ENCODE measurements at regions not wholly inside any gene's neighbourhood (a gene's known extent, or its start where the extent isn't known, plus 50 kb on each side); places are given as distances from the start of the nearest gene placed in this dataset.
"Not testable (repeated sequence)": the region's sequence is repeated elsewhere in the genome, so short reads cannot be mapped to it uniquely, and the experiment has no call there.

DNA sequence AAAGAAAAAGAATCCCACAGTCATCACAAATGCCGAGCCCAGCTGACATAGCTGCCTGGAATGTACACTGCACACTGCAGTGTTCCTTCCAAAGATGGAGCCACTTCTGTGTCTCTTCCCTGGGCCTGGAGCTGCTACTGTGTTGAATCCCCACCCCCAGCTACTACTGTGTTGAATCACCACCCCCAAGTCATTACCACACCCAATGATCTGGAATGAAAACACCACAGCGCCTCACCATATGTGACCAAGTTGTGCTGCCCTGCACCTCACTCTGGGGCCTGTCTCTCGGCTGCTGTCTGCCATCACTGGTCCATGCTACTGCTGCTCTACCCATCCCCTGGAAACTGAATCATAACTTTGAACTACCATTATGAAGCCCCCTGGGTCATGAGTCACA is 861.2 kb downstream of the UQCRFS1 start:
- BruUV-seq (replicated peaks) = no TSS peak
- DNase-seq (ENCODE audit: low read depth, low spot score) (no peak), FAIRE-seq (no peak)
- ChIA-PET POLR2A (no interaction called here), CTCF (no interaction called here)
- Histone ChIP-seq H3K79me2 (ENCODE audit: control insufficient read depth, insufficient read depth, low read length) (no peaks in the 10 kb centered on the region), H3K4me1 (ENCODE audit: control insufficient read depth, extremely low read depth, insufficient read depth, low read length) (no peaks in the 10 kb centered on the region), H3K4me2 (ENCODE audit: insufficient read depth, low read length) (no peak overlapping the region), H3K9me3 (replicated peaks; ENCODE audit: control insufficient read depth, insufficient read depth, low read length) (no peaks in the 10 kb centered on the region), H3K9me1 (replicated peaks; ENCODE audit: control insufficient read depth, extremely low read depth, insufficient read depth, low read length) (no peaks in the 10 kb centered on the region), H3K4me3 (replicated peaks in 1 of 3; ENCODE audit: insufficient read depth in 1 of 3, low read depth in 1 of 3, low read length in 3 of 3) (no peak overlapping the region), H3K9ac (replicated peaks; ENCODE audit: extremely low read depth, insufficient read depth, low read length) (no peak overlapping the region), H3K27ac (ENCODE audit: insufficient read depth, low read depth, low read length) (no peak overlapping the region), H2AFZ (ENCODE audit: low read depth, low read length) (no peak overlapping the region), H4K20me1 (replicated peaks; ENCODE audit: control insufficient read depth, extremely low read depth, insufficient read depth, low read length) (no peaks in the 10 kb centered on the region), H3K27me3 (ENCODE audit: control insufficient read depth in 2 of 2, insufficient read depth in 2 of 2, low read length in 2 of 2) (no peaks in the 10 kb centered on the region), H3K36me3 (ENCODE audit: control insufficient read depth in 2 of 2, extremely low read depth in 1 of 2, insufficient read depth in 2 of 2, low read length in 2 of 2) (no peaks in the 10 kb centered on the region)
- intact Hi-C loops (cut with micrococcal nuclease) = no loop called here
- dilution Hi-C loops (cut with MboI; ENCODE audit: extremely low pct_ligation_motif_present, low sequenced_read_pairs) = no loop called here
- no peak for TF ChIP-seq MYC (IDR thresholded peaks at IDR 0.05; ENCODE audit: low read depth, low read length)
- no peak for TF ChIP-seq POLR2AphosphoS5 (IDR thresholded peaks at IDR 0.05; ENCODE audit: insufficient read depth, low read depth, low read length)
- TF ChIP-seq, protein P1, sequence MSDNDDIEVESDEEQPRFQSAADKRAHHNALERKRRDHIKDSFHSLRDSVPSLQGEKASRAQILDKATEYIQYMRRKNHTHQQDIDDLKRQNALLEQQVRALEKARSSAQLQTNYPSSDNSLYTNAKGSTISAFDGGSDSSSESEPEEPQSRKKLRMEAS (IDR thresholded peaks at IDR 0.05; ENCODE audit: insufficient read depth, insufficient read length) = no peak
- TF ChIP-seq GATA2 (IDR thresholded peaks at IDR 0.05; ENCODE audit: insufficient read depth, insufficient read length, low read depth, low read length) = no peak
- TF ChIP-seq JUN (IDR thresholded peaks at IDR 0.05; ENCODE audit: borderline replicate concordance, insufficient read depth, insufficient read length, low read depth) = no peak
- no peak for TF ChIP-seq FOS (IDR thresholded peaks at IDR 0.05; ENCODE audit: borderline replicate concordance, insufficient read depth, low read length)
- no peak for TF ChIP-seq POLR2A (IDR thresholded peaks at IDR 0.05; ENCODE audit: low read depth, low read length)
- TF ChIP-seq EZH2 (IDR thresholded peaks at IDR 0.05; ENCODE audit: borderline replicate concordance, low read depth, low read length, severe bottlenecking) = no peak
- TF ChIP-seq, protein P2, sequence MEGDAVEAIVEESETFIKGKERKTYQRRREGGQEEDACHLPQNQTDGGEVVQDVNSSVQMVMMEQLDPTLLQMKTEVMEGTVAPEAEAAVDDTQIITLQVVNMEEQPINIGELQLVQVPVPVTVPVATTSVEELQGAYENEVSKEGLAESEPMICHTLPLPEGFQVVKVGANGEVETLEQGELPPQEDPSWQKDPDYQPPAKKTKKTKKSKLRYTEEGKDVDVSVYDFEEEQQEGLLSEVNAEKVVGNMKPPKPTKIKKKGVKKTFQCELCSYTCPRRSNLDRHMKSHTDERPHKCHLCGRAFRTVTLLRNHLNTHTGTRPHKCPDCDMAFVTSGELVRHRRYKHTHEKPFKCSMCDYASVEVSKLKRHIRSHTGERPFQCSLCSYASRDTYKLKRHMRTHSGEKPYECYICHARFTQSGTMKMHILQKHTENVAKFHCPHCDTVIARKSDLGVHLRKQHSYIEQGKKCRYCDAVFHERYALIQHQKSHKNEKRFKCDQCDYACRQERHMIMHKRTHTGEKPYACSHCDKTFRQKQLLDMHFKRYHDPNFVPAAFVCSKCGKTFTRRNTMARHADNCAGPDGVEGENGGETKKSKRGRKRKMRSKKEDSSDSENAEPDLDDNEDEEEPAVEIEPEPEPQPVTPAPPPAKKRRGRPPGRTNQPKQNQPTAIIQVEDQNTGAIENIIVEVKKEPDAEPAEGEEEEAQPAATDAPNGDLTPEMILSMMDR (IDR thresholded peaks at IDR 0.05; ENCODE audit: extremely low read depth in 1 of 2, insufficient read depth in 1 of 2, low read depth in 1 of 2, low read length in 2 of 2) = no peak

DNA sequence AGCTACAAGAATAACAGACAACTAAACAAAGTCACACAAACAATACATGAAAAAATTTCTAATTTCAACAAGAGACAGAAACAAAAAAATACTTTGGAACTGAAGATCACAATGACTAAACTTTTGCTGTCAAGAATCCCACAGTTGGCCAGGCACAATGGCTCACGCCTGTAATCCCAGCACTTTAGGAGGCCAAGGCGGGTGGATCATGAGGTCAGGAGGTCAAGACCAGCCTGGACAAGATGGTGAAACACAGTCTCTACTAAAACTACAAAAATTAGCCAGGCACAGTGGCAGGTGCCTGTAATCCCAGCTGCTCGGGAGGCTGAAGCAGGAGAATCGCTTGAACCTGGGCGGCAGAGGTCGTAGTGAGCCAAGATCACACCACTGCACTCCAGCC is 861.6 kb downstream of the UQCRFS1 start:
- POLR2A ChIA-PET; CTCF ChIA-PET; H3K9me1 ChIP-seq (replicated peaks; ENCODE audit: control insufficient read depth, extremely low read depth, insufficient read depth, low read length): not testable (repeated sequence)

More for the DNA sequence above, 861.6 kb downstream of the UQCRFS1 start:
- H3K36me3 ChIP-seq (ENCODE audit: control insufficient read depth in 2 of 2, extremely low read depth in 1 of 2, insufficient read depth in 2 of 2, low read length in 2 of 2); intact Hi-C loops (cut with micrococcal nuclease); H3K27me3 ChIP-seq (ENCODE audit: control insufficient read depth in 2 of 2, insufficient read depth in 2 of 2, low read length in 2 of 2); BruUV-seq (replicated peaks); H3K4me2 ChIP-seq (ENCODE audit: insufficient read depth, low read length); H4K20me1 ChIP-seq (replicated peaks; ENCODE audit: control insufficient read depth, extremely low read depth, insufficient read depth, low read length); H3K9ac ChIP-seq (replicated peaks; ENCODE audit: extremely low read depth, insufficient read depth, low read length); H3K27ac ChIP-seq (ENCODE audit: insufficient read depth, low read depth, low read length); H3K9me3 ChIP-seq (replicated peaks; ENCODE audit: control insufficient read depth, insufficient read depth, low read length); H3K4me3 ChIP-seq (replicated peaks in 1 of 3; ENCODE audit: insufficient read depth in 1 of 3, low read depth in 1 of 3, low read length in 3 of 3); dilution Hi-C loops (cut with MboI; ENCODE audit: extremely low pct_ligation_motif_present, low sequenced_read_pairs); FAIRE-seq; H3K79me2 ChIP-seq (ENCODE audit: control insufficient read depth, insufficient read depth, low read length); H2AFZ ChIP-seq (ENCODE audit: low read depth, low read length); DNase-seq (ENCODE audit: low read depth, low spot score); H3K4me1 ChIP-seq (ENCODE audit: control insufficient read depth, extremely low read depth, insufficient read depth, low read length): not testable (repeated sequence)

All from endothelial cell of umbilical vein (primary cell).